ENCODE measurements at regions not wholly inside any gene's neighbourhood (a gene's known extent, or its start where the extent isn't known, plus 50 kb on each side); places are given as distances from the start of the nearest gene placed in this dataset.

DNA sequence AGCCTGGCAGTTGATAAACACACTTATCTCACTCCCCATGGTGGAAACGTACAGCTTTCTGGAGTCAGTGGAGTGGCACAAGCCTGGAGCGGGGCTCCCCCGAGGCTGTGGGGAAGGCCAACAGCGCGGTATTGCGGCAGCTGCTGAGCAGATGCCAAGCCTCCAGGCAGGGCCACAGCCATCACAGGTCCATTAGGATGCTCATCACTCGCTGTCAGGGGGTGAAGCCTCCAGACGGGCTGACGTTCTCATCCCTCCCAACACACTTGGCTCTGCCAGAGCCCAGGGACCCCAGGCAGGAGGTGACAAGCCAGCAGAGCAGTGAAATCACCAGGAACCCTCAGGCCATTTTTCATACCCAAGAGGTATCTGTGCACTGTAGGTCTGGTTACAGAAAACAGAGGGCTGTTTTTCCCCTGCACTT, 529.2 kb upstream of the KLHL29 start:
- TF ChIP-seq, protein P1, sequence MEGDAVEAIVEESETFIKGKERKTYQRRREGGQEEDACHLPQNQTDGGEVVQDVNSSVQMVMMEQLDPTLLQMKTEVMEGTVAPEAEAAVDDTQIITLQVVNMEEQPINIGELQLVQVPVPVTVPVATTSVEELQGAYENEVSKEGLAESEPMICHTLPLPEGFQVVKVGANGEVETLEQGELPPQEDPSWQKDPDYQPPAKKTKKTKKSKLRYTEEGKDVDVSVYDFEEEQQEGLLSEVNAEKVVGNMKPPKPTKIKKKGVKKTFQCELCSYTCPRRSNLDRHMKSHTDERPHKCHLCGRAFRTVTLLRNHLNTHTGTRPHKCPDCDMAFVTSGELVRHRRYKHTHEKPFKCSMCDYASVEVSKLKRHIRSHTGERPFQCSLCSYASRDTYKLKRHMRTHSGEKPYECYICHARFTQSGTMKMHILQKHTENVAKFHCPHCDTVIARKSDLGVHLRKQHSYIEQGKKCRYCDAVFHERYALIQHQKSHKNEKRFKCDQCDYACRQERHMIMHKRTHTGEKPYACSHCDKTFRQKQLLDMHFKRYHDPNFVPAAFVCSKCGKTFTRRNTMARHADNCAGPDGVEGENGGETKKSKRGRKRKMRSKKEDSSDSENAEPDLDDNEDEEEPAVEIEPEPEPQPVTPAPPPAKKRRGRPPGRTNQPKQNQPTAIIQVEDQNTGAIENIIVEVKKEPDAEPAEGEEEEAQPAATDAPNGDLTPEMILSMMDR (IDR thresholded peaks at IDR 0.05): no peak

GRCh38 chr2:22867973-22868372, 517.0 kb upstream of the KLHL29 start:
- TF ChIP-seq, protein P1 (IDR thresholded peaks at IDR 0.05): no peak

GRCh38 chr2:22878121-22878520, 506.9 kb upstream of the KLHL29 start:
- TF ChIP-seq, protein P1 (IDR thresholded peaks at IDR 0.05): no peak

GRCh38 chr2:22879009-22879863, 505.7 kb upstream of the KLHL29 start:
- TF ChIP-seq, protein P1 (IDR thresholded peaks at IDR 0.05): no peak

DNA sequence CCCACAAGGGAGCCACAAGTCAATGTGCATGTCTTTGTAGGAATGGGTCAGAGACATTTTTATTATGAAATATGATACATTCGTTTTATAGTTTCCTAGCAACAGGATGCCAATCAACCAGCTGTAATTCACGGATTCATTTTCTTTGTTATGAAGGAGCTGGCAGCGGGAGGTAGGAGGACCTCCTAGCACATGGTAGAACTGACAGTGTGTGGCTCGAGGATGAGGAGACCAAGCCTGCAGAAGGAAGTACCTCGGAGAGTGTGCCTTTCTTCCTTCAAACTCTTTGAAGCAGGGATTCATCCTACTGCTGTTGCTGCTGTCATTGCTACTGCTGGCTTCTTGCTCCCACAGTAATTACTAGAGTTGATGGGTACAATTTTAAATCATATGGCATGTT, 504.8 kb upstream of the KLHL29 start:
- TF ChIP-seq, protein P1 (IDR thresholded peaks at IDR 0.05): no peak

DNA sequence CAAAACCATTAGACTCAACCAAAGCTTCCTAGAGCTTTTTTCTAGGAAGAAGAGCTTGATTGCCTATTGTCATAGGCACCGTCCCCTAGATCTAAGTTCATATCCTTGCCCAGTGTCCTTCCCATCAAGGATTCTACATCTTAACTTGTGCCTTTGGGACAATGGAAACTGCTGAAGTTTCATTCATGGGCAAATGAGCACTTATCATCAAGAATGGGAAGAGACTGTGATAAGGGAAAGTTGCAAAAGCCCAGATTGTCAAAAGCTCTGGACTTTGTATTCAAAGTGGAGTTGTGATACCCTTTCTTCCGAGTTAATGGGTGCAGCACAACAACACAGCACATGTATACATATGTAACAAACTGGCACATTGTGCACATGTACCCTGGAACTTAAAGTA, 503.0 kb upstream of the KLHL29 start:
- TF ChIP-seq, protein P1 (IDR thresholded peaks at IDR 0.05): no peak

GRCh38 chr2:22882643-22883042, 502.3 kb upstream of the KLHL29 start:
- TF ChIP-seq, protein P1 (IDR thresholded peaks at IDR 0.05): no peak

Measured in LNCAP (cell line).